HepG2 (cell line): ENCODE measurements at regions not wholly inside any gene's neighbourhood (a gene's known extent, or its start where the extent isn't known, plus 50 kb on each side); places are given as distances from the start of the nearest gene placed in this dataset.

Source experiments
- ATAC-seq: fragments of 200-7000 bp; cut with Tn5 transposase; 3 replicates; pipeline ENCODE4 v1.9.1; 2020; ENCODE audit warnings: mild to moderate bottlenecking, moderate library complexity
- BruUV-seq: library from RNA; stranded (reverse); fragments of 400-500 nt; replicated peaks from 2 replicates; lab custom pipeline; 2021; lab: Mats Ljungman, UMichigan
- CTCF ChIA-PET: fragments of 300-600 bp; formaldehyde crosslinking; extraction: SDS; loops from one replicate; lab custom pipeline; 2021; ENCODE audit warnings: low total read pairs, inconsistent platforms, low intra/inter-chr PET ratio; lab: Yijun Ruan, JAX
- POLR2A ChIA-PET: fragments of 350-600 bp; sonication (Branson Sonifier 250); formaldehyde crosslinking; loops from one replicate; lab custom pipeline; 2020; ENCODE audit warnings: antibody characterized with exemption, inconsistent platforms; lab: Yijun Ruan, JAX
- DNase-seq: peaks from one replicate; pipeline ENCODE4 v3.0.0-alpha.2; 2015; ENCODE audit warnings: low spot score
- FAIRE-seq: peaks from 3 replicates; lab custom pipeline; 2011; peaks lifted over from hg19 to GRCh38; lab: Jason Lieb, UNC
- H2AFZ ChIP-seq: one replicate; pipeline ENCODE4 v1.6.1; 2011; ENCODE audit warnings: low read length, inconsistent platforms
- H3K27ac ChIP-seq: fragments of 300-600 bp; 3 replicates; pipeline ENCODE4 v1.8.0; 2011; ENCODE audit warnings: mixed run types, mild to moderate bottlenecking, mixed read lengths, low read length, inconsistent platforms; ENCODE audit not compliant: insufficient read depth; ENCODE audit errors: extremely low read length
- H3K27me3 ChIP-seq, 2 experiments: fragments of 200-600 bp in 1 of 2; 2 replicates in 1 of 2; 3 replicates in 1 of 2; pipeline versions ENCODE4 v1.6.0 to v1.8.0; 2011; ENCODE audit warnings: low read length in 2 of 2, mild to moderate bottlenecking in 2 of 2, moderate library complexity in 2 of 2, inconsistent platforms in 1 of 2; ENCODE audit not compliant: insufficient read depth in 2 of 2, control insufficient read depth in 1 of 2
- H3K36me3 ChIP-seq, 2 experiments: fragments of 200-600 bp in 1 of 2; replicated peaks in 1 of 2; 2 replicates in 1 of 2; 3 replicates in 1 of 2; pipeline versions ENCODE4 v1.5.1 to v1.8.0; 2011; ENCODE audit warnings: low read length in 2 of 2, inconsistent platforms in 1 of 2; ENCODE audit not compliant: insufficient read depth in 2 of 2, control insufficient read depth in 1 of 2
- H3K4me1 ChIP-seq: 2 replicates; pipeline ENCODE4 v1.5.1; 2012; ENCODE audit warnings: low read length, inconsistent platforms; ENCODE audit not compliant: insufficient read depth
- H3K4me2 ChIP-seq: 2 replicates; pipeline ENCODE4 v1.6.0; 2011; ENCODE audit warnings: low read depth, low read length, inconsistent platforms
- H3K4me3 ChIP-seq, 3 experiments: fragments of 200-600 bp in 1 of 3; sonication (generic), shearing (Covaris generic) in 1 of 3; replicated peaks in 1 of 3; 2 replicates each; pipeline ENCODE4 v1.5.1; 2011 to 2016; ENCODE audit warnings: low read length in 3 of 3, inconsistent platforms in 2 of 3, low read depth in 2 of 3, mild to moderate bottlenecking in 2 of 3, control low read depth in 1 of 3, mixed read lengths in 1 of 3; ENCODE audit not compliant: insufficient read depth in 1 of 3
- H3K79me2 ChIP-seq: one replicate; pipeline ENCODE4 v1.6.1; 2011; ENCODE audit warnings: low read length, inconsistent platforms; ENCODE audit not compliant: insufficient read depth
- H3K9ac ChIP-seq: 2 replicates; pipeline ENCODE4 v1.6.0; 2011; ENCODE audit warnings: mild to moderate bottlenecking, low read depth, low read length, inconsistent platforms; ENCODE audit not compliant: insufficient read depth
- H3K9me3 ChIP-seq: 2 replicates; pipeline ENCODE4 v1.5.1; 2012; ENCODE audit warnings: mild to moderate bottlenecking, low read length
- H4K20me1 ChIP-seq: 2 replicates; pipeline ENCODE4 v1.6.0; 2011; ENCODE audit warnings: inconsistent platforms, mild to moderate bottlenecking, low read length, moderate library complexity; ENCODE audit not compliant: insufficient read depth
- ARHGAP35 ChIP-seq: sonication (generic); formaldehyde crosslinking; IDR thresholded peaks from 2 replicates; pipeline ENCODE4 v1.9.0; 2022; ENCODE audit warnings: mild to moderate bottlenecking, inconsistent platforms, moderate library complexity, missing genetic modification reagents, borderline replicate concordance
- ATM ChIP-seq: fragments of 450-650 bp; IDR thresholded peaks from 2 replicates; pipeline ENCODE4 v1.7.1; 2017; ENCODE audit warnings: mild to moderate bottlenecking, borderline replicate concordance
- CENPX ChIP-seq: sonication (generic); formaldehyde crosslinking; IDR thresholded peaks from 2 replicates; pipeline ENCODE4 v1.9.0; 2021; ENCODE audit warnings: mild to moderate bottlenecking, missing genetic modification reagents, moderate library complexity
- HOXA5 ChIP-seq: sonication (generic); formaldehyde crosslinking; IDR thresholded peaks from 2 replicates; pipeline ENCODE4 v1.4.0; 2020; ENCODE audit warnings: missing genetic modification reagents
- PATZ1 ChIP-seq: sonication (generic); formaldehyde crosslinking; IDR thresholded peaks from 2 replicates; pipeline ENCODE4 v1.4.0; 2020; ENCODE audit warnings: missing genetic modification reagents
- REPIN1 ChIP-seq: sonication (generic); formaldehyde crosslinking; IDR thresholded peaks from 2 replicates; pipeline ENCODE4 v1.8.0; 2022; ENCODE audit warnings: missing genetic modification reagents, low read depth, mild to moderate bottlenecking, borderline replicate concordance
- SSRP1 ChIP-seq: IDR thresholded peaks from 2 replicates; pipeline ENCODE4 v1.6.1; 2016; ENCODE audit warnings: control low read depth
- TERF1 ChIP-seq: sonication (generic); formaldehyde crosslinking; IDR thresholded peaks from 2 replicates; pipeline ENCODE4 v1.8.0; 2022; ENCODE audit warnings: mild to moderate bottlenecking, missing genetic modification reagents, moderate library complexity
- ZNF274 ChIP-seq: sonication (generic); formaldehyde crosslinking; IDR thresholded peaks from 2 replicates; pipeline ENCODE4 v1.5.1; 2020; ENCODE audit warnings: mild to moderate bottlenecking, missing genetic modification reagents
- ZNF282 ChIP-seq: fragments of 450-650 bp; IDR thresholded peaks from 2 replicates; pipeline ENCODE4 v1.6.1; 2018; ENCODE audit not compliant: partially characterized antibody
- ZNF598 ChIP-seq: sonication (generic); formaldehyde crosslinking; IDR thresholded peaks from 2 replicates; pipeline ENCODE4 v1.5.1; 2020; ENCODE audit warnings: mild to moderate bottlenecking, missing genetic modification reagents, borderline replicate concordance
- ZNF710 ChIP-seq: sonication (generic); formaldehyde crosslinking; IDR thresholded peaks from 2 replicates; pipeline ENCODE4 v1.5.0; 2020; ENCODE audit warnings: mild to moderate bottlenecking, missing genetic modification reagents, borderline replicate concordance
- ZNF749 ChIP-seq: sonication (generic); formaldehyde crosslinking; IDR thresholded peaks from 2 replicates; pipeline ENCODE4 v1.8.0; 2022; ENCODE audit warnings: mild to moderate bottlenecking, missing genetic modification reagents, moderate library complexity, borderline replicate concordance
- ZNF766 ChIP-seq: sonication (generic); formaldehyde crosslinking; IDR thresholded peaks from 2 replicates; pipeline ENCODE4 v1.5.0; 2020; ENCODE audit warnings: missing genetic modification reagents, borderline replicate concordance
- ZSCAN9 ChIP-seq: IDR thresholded peaks from 2 replicates; pipeline ENCODE4 v1.6.1; 2016; ENCODE audit warnings: borderline replicate concordance
- WGBS: methylation state at CpG from one replicate; pipeline ENCODE4 v1.1.6; 2017; ENCODE audit warnings: low lambda C conversion rate; 5-methylcytosine and 5-hydroxymethylcytosine counted together
- in situ Hi-C: cut with HindIII; loops from 2 replicates; pipeline ENCODE4 v1.10.0; 2017; ENCODE audit warnings: low pct_unique_long_range_greater_than_20kb; ENCODE audit not compliant: extremely low pct_ligation_motif_present
- intact Hi-C: fragments of 100-400 bp; cut with micrococcal nuclease; formaldehyde crosslinking; loops from one replicate; pipeline ENCODE4 v1.10.0; 2022; ENCODE audit not compliant: unreplicated experiment

- POLR2A ChIA-PET: no interaction called here
- ATAC-seq (no peak), DNase-seq (no peak), FAIRE-seq (no peak)
- Histone ChIP-seq H3K4me1 (no peaks in the 10 kb centered on the region), H3K27me3 (peaks cover 8 to 67% of the 10 kb centered on the region in 2 experiments; a peak in 4 of 5 replicates), H4K20me1 (no peaks in the 10 kb centered on the region; the same call in 1 of the 2 replicates), H3K9ac (no peak overlapping the region), H2AFZ (no peak overlapping the region), H3K4me3 (no peak overlapping the region), H3K9me3 (no peaks in the 10 kb centered on the region), H3K36me3 (no peaks in the 10 kb centered on the region), H3K4me2 (no peak overlapping the region), H3K79me2 (no peaks in the 10 kb centered on the region), H3K27ac (no peak overlapping the region)
- intact Hi-C loops (no loop called here), in situ Hi-C loops (no loop called here)
- BruUV-seq: no TSS peak
- 41% methylated on average over 8 of the region's 17 CpGs for WGBS
- CTCF ChIA-PET: no interaction called here
- no peak for TF ChIP-seq CENPX (CRISPR knock-in tag)
- no peak for TF ChIP-seq ZNF282
- no peak for TF ChIP-seq TERF1 (CRISPR knock-in tag)
- no peak for TF ChIP-seq ARHGAP35 (CRISPR knock-in tag)
- TF ChIP-seq ZNF274 (CRISPR knock-in tag): no peak
- TF ChIP-seq ZSCAN9: no peak
- TF ChIP-seq HOXA5: no peak
Observed at GRCh38 chr9:134494273-134494815, 147.3 kb upstream of the COL5A1 start.

GRCh38 chr9:134494905-134495304 lies 146.7 kb upstream of the COL5A1 start:
- Histone ChIP-seq H3K27ac (no peak overlapping the region), H3K4me1 (no peaks in the 10 kb centered on the region), H3K79me2 (no peaks in the 10 kb centered on the region), H3K9me3 (no peaks in the 10 kb centered on the region), H3K9ac (no peak overlapping the region), H3K4me2 (no peak overlapping the region), H2AFZ (no peak overlapping the region), H3K27me3 (peaks cover 8 to 64% of the 10 kb centered on the region in 2 experiments; a peak in 4 of 5 replicates), H3K4me3 (no peak overlapping the region), H3K36me3 (no peaks in the 10 kb centered on the region), H4K20me1 (no peaks in the 10 kb centered on the region; the same call in 1 of the 2 replicates)
- ATAC-seq: no peak
- no peak for FAIRE-seq
- POLR2A ChIA-PET: no interaction called here
- BruUV-seq: no TSS peak
- CTCF ChIA-PET: no interaction called here
- in situ Hi-C loops (no loop called here), intact Hi-C loops (no loop called here)
- WGBS: 3% methylated on average over 5 of the region's 11 CpGs
- no peak for DNase-seq
- TF ChIP-seq ZNF710 (CRISPR knock-in tag) (no peak), ZNF749 (no peak), ZNF766 (CRISPR knock-in tag) (no peak), REPIN1 (CRISPR knock-in tag) (no peak), ATM (no peak), ZNF598 (CRISPR knock-in tag) (no peak), PATZ1 (CRISPR knock-in tag) (no peak), SSRP1 (CRISPR knock-in tag) (no peak)
